ENCODE measurements at regions not wholly inside any gene's neighbourhood (a gene's known extent, or its start where the extent isn't known, plus 50 kb on each side); places are given as distances from the start of the nearest gene placed in this dataset.

DNA sequence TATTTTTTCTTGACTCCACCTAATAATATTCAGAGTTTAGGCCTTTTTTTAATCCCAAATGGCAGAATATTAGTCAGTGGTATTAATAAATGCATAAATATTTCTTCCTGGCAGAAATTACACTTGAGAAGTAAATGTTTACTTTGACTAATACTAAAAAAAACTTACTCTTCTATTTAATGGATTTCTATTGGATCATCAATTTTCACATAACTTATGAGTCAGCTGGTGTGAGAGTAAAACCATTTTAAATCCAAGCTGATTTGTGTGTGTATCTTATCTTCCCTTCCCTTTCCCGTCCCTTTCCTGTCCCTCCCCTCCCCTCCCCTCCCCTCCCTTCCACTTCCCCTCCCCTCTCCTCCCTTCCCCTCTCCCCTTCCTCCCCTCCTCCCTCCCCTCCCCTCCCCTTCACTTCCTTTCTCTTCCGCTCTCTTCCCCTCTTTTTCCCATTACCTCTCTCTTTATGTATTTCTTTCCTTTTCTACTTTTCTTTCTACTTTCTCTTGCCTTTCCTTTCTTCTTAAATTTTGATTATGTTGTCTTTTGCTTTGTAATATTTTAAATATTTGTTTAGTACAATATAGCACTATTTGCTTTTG lies 630.1 kb upstream of the EPHA5 start:
- Mint-ChIP-seq H3K36me3 (ENCODE audit: insufficient read depth, unreplicated experiment) (no peaks in the 10 kb centered on the region), H3K4me1 (ENCODE audit: insufficient read depth, unreplicated experiment) (no peaks in the 10 kb centered on the region), H3K9me3 (ENCODE audit: unreplicated experiment) (no peaks in the 10 kb centered on the region), H3K4me3 (ENCODE audit: unreplicated experiment) (no peak overlapping the region), H3K27me3 (ENCODE audit: insufficient read depth, unreplicated experiment) (no peaks in the 10 kb centered on the region), H3K27ac (ENCODE audit: low read depth, unreplicated experiment) (no peak overlapping the region)
- ChIA-PET CTCF (no interaction called here), POLR2A (interaction anchor here (0.7 kb wide), 1 partner anchor 364 kb away, joined by 5 read pairs; no protein-coding TSS in a partner anchor)
- intact Hi-C loops (cut with micrococcal nuclease) = no loop called here
- no TSS peak for BruUV-seq (replicated peaks)
- DNase-seq (ENCODE audit: unreplicated experiment) = no peak
- TF ChIP-seq, protein P1, sequence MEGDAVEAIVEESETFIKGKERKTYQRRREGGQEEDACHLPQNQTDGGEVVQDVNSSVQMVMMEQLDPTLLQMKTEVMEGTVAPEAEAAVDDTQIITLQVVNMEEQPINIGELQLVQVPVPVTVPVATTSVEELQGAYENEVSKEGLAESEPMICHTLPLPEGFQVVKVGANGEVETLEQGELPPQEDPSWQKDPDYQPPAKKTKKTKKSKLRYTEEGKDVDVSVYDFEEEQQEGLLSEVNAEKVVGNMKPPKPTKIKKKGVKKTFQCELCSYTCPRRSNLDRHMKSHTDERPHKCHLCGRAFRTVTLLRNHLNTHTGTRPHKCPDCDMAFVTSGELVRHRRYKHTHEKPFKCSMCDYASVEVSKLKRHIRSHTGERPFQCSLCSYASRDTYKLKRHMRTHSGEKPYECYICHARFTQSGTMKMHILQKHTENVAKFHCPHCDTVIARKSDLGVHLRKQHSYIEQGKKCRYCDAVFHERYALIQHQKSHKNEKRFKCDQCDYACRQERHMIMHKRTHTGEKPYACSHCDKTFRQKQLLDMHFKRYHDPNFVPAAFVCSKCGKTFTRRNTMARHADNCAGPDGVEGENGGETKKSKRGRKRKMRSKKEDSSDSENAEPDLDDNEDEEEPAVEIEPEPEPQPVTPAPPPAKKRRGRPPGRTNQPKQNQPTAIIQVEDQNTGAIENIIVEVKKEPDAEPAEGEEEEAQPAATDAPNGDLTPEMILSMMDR (IDR thresholded peaks at IDR 0.05; ENCODE audit: unreplicated experiment) = no peak

DNA sequence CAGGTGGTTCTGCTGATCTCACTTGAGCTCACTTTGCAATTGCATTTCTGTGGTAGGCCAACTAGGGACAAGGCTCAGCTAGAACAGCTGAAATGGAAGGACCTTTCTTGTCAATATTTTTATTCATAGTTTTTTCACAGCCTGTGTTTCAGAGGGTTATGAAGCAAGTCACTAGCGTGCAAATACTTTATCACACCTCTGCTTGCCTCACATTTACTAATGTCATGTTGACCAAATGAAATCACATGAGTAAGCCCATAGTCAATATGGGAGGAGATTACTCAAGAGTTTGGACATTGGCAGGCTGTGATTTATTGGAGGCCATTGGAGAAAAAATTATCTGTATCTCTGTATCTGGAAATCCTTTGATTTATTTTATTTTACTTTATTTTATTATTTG lies 628.3 kb upstream of the EPHA5 start:
- H3K27ac Mint-ChIP-seq (ENCODE audit: low read depth, unreplicated experiment) = no peak overlapping the region
- no peaks in the 10 kb centered on the region for H3K36me3 Mint-ChIP-seq (ENCODE audit: insufficient read depth, unreplicated experiment)
- CTCF ChIA-PET = no interaction called here
- peaks cover 4% of the 10 kb centered on the region for H3K9me3 Mint-ChIP-seq (ENCODE audit: unreplicated experiment)
- no TSS peak for BruUV-seq (replicated peaks)
- no peaks in the 10 kb centered on the region for H3K27me3 Mint-ChIP-seq (ENCODE audit: insufficient read depth, unreplicated experiment)
- TF ChIP-seq, protein P1 (IDR thresholded peaks at IDR 0.05; ENCODE audit: unreplicated experiment) = no peak
- no peak for DNase-seq (ENCODE audit: unreplicated experiment)
- intact Hi-C loops (cut with micrococcal nuclease) = no loop called here
- no peaks in the 10 kb centered on the region for H3K4me1 Mint-ChIP-seq (ENCODE audit: insufficient read depth, unreplicated experiment)
- no peak overlapping the region for H3K4me3 Mint-ChIP-seq (ENCODE audit: unreplicated experiment)
- POLR2A ChIA-PET = no interaction called here

DNA sequence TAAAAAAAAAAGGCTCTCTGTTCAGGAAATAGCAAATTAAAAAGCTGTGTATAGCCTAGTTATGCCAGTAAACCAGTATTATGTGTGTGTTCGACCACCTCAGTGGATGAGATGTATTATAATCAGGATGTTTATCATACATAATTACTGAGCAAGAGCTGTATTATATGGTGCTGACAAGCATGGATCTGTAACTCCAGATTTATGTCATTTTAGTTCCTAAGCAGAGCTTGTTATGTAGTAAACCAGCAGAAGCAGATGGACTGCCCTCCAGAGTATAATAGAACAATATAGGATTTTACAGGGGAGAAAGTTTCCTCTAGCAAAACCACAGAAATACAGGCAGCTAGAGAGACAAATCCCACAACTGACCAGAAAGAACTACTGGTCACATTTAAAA lies 627.4 kb upstream of the EPHA5 start:
- Mint-ChIP-seq H3K4me3 (ENCODE audit: unreplicated experiment) (no peak overlapping the region), H3K9me3 (ENCODE audit: unreplicated experiment) (peaks cover 6% of the 10 kb centered on the region), H3K36me3 (ENCODE audit: insufficient read depth, unreplicated experiment) (no peaks in the 10 kb centered on the region), H3K4me1 (ENCODE audit: insufficient read depth, unreplicated experiment) (no peaks in the 10 kb centered on the region), H3K27me3 (ENCODE audit: insufficient read depth, unreplicated experiment) (no peaks in the 10 kb centered on the region), H3K27ac (ENCODE audit: low read depth, unreplicated experiment) (no peak overlapping the region)
- TF ChIP-seq, protein P1 (IDR thresholded peaks at IDR 0.05; ENCODE audit: unreplicated experiment) = no peak
- BruUV-seq (replicated peaks) = no TSS peak
- intact Hi-C loops (cut with micrococcal nuclease) = no loop called here
- POLR2A ChIA-PET = no interaction called here
- CTCF ChIA-PET = no interaction called here
- DNase-seq (ENCODE audit: unreplicated experiment) = no peak

DNA sequence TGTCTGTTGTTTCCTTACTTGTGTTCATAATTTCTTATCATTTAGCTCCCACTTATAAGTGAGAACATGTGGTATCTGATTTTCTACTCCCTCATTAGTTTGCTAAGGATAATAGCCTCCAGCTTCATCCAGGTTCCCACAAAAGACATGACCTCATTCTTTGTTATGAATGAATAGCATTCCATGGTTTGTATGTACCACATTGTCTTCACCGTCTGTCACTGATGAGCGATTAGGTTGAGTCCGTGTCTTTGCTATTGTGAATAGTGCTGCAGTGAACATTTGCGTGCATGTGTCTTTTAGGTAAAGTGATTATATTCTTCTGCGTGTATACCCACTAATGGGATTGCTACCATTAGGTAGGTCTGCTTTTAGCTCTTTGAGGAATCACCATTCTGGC lies 624.3 kb upstream of the EPHA5 start:
- H3K4me1 Mint-ChIP-seq (ENCODE audit: insufficient read depth, unreplicated experiment) = no peaks in the 10 kb centered on the region
- TF ChIP-seq, protein P1 (IDR thresholded peaks at IDR 0.05; ENCODE audit: unreplicated experiment) = no peak
- BruUV-seq (replicated peaks) = no TSS peak
- peaks cover 13% of the 10 kb centered on the region for H3K9me3 Mint-ChIP-seq (ENCODE audit: unreplicated experiment)
- no peak overlapping the region for H3K27ac Mint-ChIP-seq (ENCODE audit: low read depth, unreplicated experiment)
- DNase-seq (ENCODE audit: unreplicated experiment) = no peak
- no peaks in the 10 kb centered on the region for H3K27me3 Mint-ChIP-seq (ENCODE audit: insufficient read depth, unreplicated experiment)
- no peak overlapping the region for H3K4me3 Mint-ChIP-seq (ENCODE audit: unreplicated experiment)
- CTCF ChIA-PET = interaction anchor here (0.5 kb wide), 1 partner anchor 211 kb away, joined by 3 read pairs; no protein-coding TSS in a partner anchor
- intact Hi-C loops (cut with micrococcal nuclease) = no loop called here
- no peaks in the 10 kb centered on the region for H3K36me3 Mint-ChIP-seq (ENCODE audit: insufficient read depth, unreplicated experiment)
- POLR2A ChIA-PET = no interaction called here
